Fibroblast of the aortic adventitia (primary cell): ENCODE measurements at regions not wholly inside any gene's neighbourhood (a gene's known extent, or its start where the extent isn't known, plus 50 kb on each side); places are given as distances from the start of the nearest gene placed in this dataset.

Experiments used
- DNase-seq: peaks from one replicate; pipeline ENCODE4 v3.0.0-alpha.2; 2010; ENCODE audit warnings: low read depth
- H3K4me3 ChIP-seq: 2 replicates; pipeline ENCODE4 v1.5.1; 2011; ENCODE audit warnings: low read depth, mild to moderate bottlenecking, control low read depth, low read length, moderate library complexity
- CTCF ChIP-seq: IDR thresholded peaks from 2 replicates; pipeline ENCODE4 v1.5.1; 2011; ENCODE audit warnings: mild to moderate bottlenecking, low read length, control low read depth, inconsistent platforms; ENCODE audit not compliant: insufficient read depth

DNA sequence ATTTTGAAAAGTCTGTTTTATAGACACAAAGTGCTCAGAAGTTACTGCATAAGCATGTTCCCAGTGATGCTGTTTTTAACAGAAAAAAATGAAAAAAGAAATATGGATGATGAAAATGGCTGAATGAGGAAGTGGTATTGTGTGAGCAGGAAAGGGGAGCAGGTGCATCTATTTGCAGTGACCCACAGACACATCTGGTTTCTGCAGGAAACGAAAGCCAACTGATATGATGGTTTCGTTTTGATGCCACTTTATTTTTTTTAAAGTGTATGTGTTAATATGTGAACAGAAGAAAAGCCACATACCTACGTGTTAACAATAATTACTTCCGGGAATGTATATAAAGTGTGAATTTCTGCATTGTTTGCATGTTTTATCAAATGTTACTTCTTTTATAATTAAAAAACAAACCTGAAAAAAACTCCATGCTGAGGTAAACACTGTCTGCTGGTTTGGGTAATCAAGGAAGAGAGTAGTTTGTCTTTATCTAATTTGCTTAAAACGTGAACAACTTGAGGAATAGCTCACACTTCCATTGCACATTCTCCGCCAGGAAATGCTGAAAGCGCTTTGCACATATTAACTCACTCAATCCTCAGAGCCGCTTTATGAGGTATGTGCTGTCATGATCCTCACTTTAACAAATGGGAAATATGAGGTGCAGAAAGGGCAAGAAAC, 1335.9 kb downstream of the TBC1D22A start:
- no peak for DNase-seq
- TF ChIP-seq CTCF, result no peak
- no peak overlapping the region for H3K4me3 ChIP-seq

- H3K4me3 ChIP-seq, result no peak overlapping the region
- no peak for TF ChIP-seq CTCF
- DNase-seq, result no peak
These were observed 1335.3 kb downstream of the TBC1D22A start for GRCh38 chr22:48097723-48098122.

GRCh38 chr22:48096851-48097665, 1334.6 kb downstream of the TBC1D22A start:
- H3K4me3 ChIP-seq, result no peak overlapping the region
- DNase-seq, result no peak
- no peak for TF ChIP-seq CTCF

GRCh38 chr22:48096411-48096810, 1334.0 kb downstream of the TBC1D22A start:
- no peak for DNase-seq
- TF ChIP-seq CTCF, result no peak
- no peak overlapping the region for H3K4me3 ChIP-seq

- DNase-seq, result no peak
- TF ChIP-seq CTCF, result no peak
- H3K4me3 ChIP-seq, result no peak overlapping the region
These were observed 1331.5 kb downstream of the TBC1D22A start for GRCh38 chr22:48093981-48094380.

DNA sequence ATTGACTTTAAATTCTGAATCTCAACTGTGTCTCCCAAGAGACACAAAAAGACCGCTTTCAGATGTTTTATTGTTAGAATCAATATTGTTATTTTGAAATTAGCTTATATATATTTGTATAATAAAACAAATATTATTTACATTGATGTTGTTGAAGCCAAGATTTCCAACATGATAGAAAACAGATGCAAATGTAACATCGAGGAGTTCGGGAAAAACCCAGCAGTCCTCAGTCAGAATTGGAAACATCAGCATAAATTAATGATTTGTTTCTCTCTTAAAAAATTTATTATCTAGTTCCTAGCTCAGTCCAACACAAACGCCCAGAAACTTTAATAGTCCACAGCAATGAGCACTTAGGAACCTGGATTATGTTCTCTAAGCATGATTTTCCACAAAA, 1330.4 kb downstream of the TBC1D22A start:
- no peak for DNase-seq
- no peak for TF ChIP-seq CTCF
- H3K4me3 ChIP-seq, result no peak overlapping the region
